ENCODE measurements at regions not wholly inside any gene's neighbourhood (a gene's known extent, or its start where the extent isn't known, plus 50 kb on each side); places are given as distances from the start of the nearest gene placed in this dataset.

- no peaks in the 10 kb centered on the region for H4K20me1 ChIP-seq (ENCODE audit: insufficient read depth, low read length)
- ChIA-PET CTCF (ENCODE audit: unreplicated experiment) (no interaction called here), POLR2A (interaction anchor here (0.5 to 0.7 kb wide), 2 partner anchors 252 to 1163 kb away, joined by 3 read pairs; no protein-coding TSS in a partner anchor)
- no peaks in the 10 kb centered on the region for H3K79me2 ChIP-seq (ENCODE audit: insufficient read depth, low read depth, low read length)
- intact Hi-C loops (cut with micrococcal nuclease; ENCODE audit: unreplicated experiment): no loop called here
- no peak overlapping the region for H2AFZ ChIP-seq (ENCODE audit: low read length)
- H3K9me3 ChIP-seq (ENCODE audit: low read length): no peaks in the 10 kb centered on the region
- H3K9me2 ChIP-seq (ENCODE audit: insufficient read depth, low read length): no peaks in the 10 kb centered on the region
- H3K4me3 ChIP-seq (ENCODE audit: low read depth, low read length, poor library complexity, severe bottlenecking): no peak overlapping the region
- no peak overlapping the region for H3K4me2 ChIP-seq (ENCODE audit: low read length)
- H3K27ac ChIP-seq (ENCODE audit: low read depth, low read length, poor library complexity, severe bottlenecking): no peak overlapping the region
- H3K36me3 ChIP-seq (ENCODE audit: insufficient read depth, low read length): no peaks in the 10 kb centered on the region
- BruUV-seq (replicated peaks): no TSS peak
- no peak for TF ChIP-seq CTCF (conservative IDR thresholded peaks at IDR 0.05; ENCODE audit: low read length)
- no peak for TF ChIP-seq EZH2phosphoT487 (IDR thresholded peaks at IDR 0.05; ENCODE audit: borderline replicate concordance, low read depth, low read length)
- H3K4me1 ChIP-seq (ENCODE audit: insufficient read depth, low read length, poor library complexity, severe bottlenecking): no peaks in the 10 kb centered on the region
- DNase-seq (ENCODE audit: low spot score): no peak
Measured at GRCh38 chr5:166293892-166294291, 1997.6 kb upstream of the WWC1 start.

- Histone ChIP-seq H4K20me1 (ENCODE audit: insufficient read depth, low read length) (no peaks in the 10 kb centered on the region), H2AFZ (ENCODE audit: low read length) (no peak overlapping the region), H3K4me1 (ENCODE audit: insufficient read depth, low read length, poor library complexity, severe bottlenecking) (no peaks in the 10 kb centered on the region), H3K4me3 (ENCODE audit: low read depth, low read length, poor library complexity, severe bottlenecking) (no peak overlapping the region), H3K36me3 (ENCODE audit: insufficient read depth, low read length) (no peaks in the 10 kb centered on the region), H3K27ac (ENCODE audit: low read depth, low read length, poor library complexity, severe bottlenecking) (no peak overlapping the region), H3K9me2 (ENCODE audit: insufficient read depth, low read length) (no peaks in the 10 kb centered on the region), H3K79me2 (ENCODE audit: insufficient read depth, low read depth, low read length) (no peaks in the 10 kb centered on the region), H3K4me2 (ENCODE audit: low read length) (no peak overlapping the region), H3K9me3 (ENCODE audit: low read length) (no peaks in the 10 kb centered on the region)
- no peak for TF ChIP-seq CTCF (conservative IDR thresholded peaks at IDR 0.05; ENCODE audit: low read length)
- no peak for TF ChIP-seq EZH2phosphoT487 (IDR thresholded peaks at IDR 0.05; ENCODE audit: borderline replicate concordance, low read depth, low read length)
- DNase-seq (ENCODE audit: low spot score): no peak
- intact Hi-C loops (cut with micrococcal nuclease; ENCODE audit: unreplicated experiment): no loop called here
- POLR2A ChIA-PET: interaction anchor here (0.7 kb wide), 1 partner anchor 183 kb away, joined by 3 read pairs; no protein-coding TSS in a partner anchor
- CTCF ChIA-PET (ENCODE audit: unreplicated experiment): no interaction called here
- no TSS peak for BruUV-seq (replicated peaks)
Measured at GRCh38 chr5:166302166-166302565, 1989.3 kb upstream of the WWC1 start.

GRCh38 chr5:166317425-166317824, 1974.0 kb upstream of the WWC1 start:
- no peaks in the 10 kb centered on the region for H3K36me3 ChIP-seq (ENCODE audit: insufficient read depth, low read length)
- no peak overlapping the region for H2AFZ ChIP-seq (ENCODE audit: low read length)
- no peaks in the 10 kb centered on the region for H3K79me2 ChIP-seq (ENCODE audit: insufficient read depth, low read depth, low read length)
- H3K9me3 ChIP-seq (ENCODE audit: low read length): no peaks in the 10 kb centered on the region
- no peaks in the 10 kb centered on the region for H3K4me1 ChIP-seq (ENCODE audit: insufficient read depth, low read length, poor library complexity, severe bottlenecking)
- no TSS peak for BruUV-seq (replicated peaks)
- no peaks in the 10 kb centered on the region for H4K20me1 ChIP-seq (ENCODE audit: insufficient read depth, low read length)
- intact Hi-C loops (cut with micrococcal nuclease; ENCODE audit: unreplicated experiment): no loop called here
- H3K4me2 ChIP-seq (ENCODE audit: low read length): no peak overlapping the region
- no peak for DNase-seq (ENCODE audit: low spot score)
- H3K27ac ChIP-seq (ENCODE audit: low read depth, low read length, poor library complexity, severe bottlenecking): no peak overlapping the region
- no peaks in the 10 kb centered on the region for H3K9me2 ChIP-seq (ENCODE audit: insufficient read depth, low read length)
- TF ChIP-seq CTCF (conservative IDR thresholded peaks at IDR 0.05; ENCODE audit: low read length) (no peak), EZH2phosphoT487 (IDR thresholded peaks at IDR 0.05; ENCODE audit: borderline replicate concordance, low read depth, low read length) (no peak)
- ChIA-PET POLR2A (no interaction called here), CTCF (ENCODE audit: unreplicated experiment) (no interaction called here)
- no peak overlapping the region for H3K4me3 ChIP-seq (ENCODE audit: low read depth, low read length, poor library complexity, severe bottlenecking)
